ENCODE measurements at regions not wholly inside any gene's neighbourhood (a gene's known extent, or its start where the extent isn't known, plus 50 kb on each side); places are given as distances from the start of the nearest gene placed in this dataset.

DNA sequence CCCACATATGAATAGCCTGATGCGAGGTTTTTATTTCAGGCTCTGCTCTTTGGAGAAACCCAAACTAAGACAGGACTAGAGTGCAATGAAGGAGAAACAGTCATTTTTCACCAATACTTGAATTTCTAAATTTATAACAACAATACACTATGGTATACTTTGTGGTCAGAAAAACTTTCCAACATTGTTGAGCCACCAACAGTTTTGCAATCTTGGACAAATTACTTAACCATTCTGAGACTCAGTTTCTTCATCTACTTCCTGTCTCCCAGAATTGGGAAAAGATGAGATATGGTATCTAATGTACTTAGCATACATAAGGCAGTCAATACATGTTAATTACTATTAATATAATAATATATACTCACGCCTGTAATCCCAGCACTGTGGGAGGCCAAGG, 519.8 kb upstream of the PLXNA2 start:
- Mint-ChIP-seq H3K36me3 (ENCODE audit: insufficient read depth) (no peaks in the 10 kb centered on the region), H3K4me3 (no peak overlapping the region), H3K9me3 (no peaks in the 10 kb centered on the region), H3K4me1 (ENCODE audit: low read depth) (no peaks in the 10 kb centered on the region), H3K27me3 (ENCODE audit: low read depth) (no peaks in the 10 kb centered on the region)
- no peak for DNase-seq
- ATAC-seq = no peak

- H3K36me3 Mint-ChIP-seq (ENCODE audit: insufficient read depth) = no peaks in the 10 kb centered on the region
- H3K9me3 Mint-ChIP-seq = no peaks in the 10 kb centered on the region
- no peak for ATAC-seq
- H3K4me1 Mint-ChIP-seq (ENCODE audit: low read depth) = no peaks in the 10 kb centered on the region
- DNase-seq = no peak
- no peak overlapping the region for H3K4me3 Mint-ChIP-seq
- H3K27me3 Mint-ChIP-seq (ENCODE audit: low read depth) = no peaks in the 10 kb centered on the region
These were observed 522.6 kb upstream of the PLXNA2 start for GRCh38 chr1:208766832-208767231.

DNA sequence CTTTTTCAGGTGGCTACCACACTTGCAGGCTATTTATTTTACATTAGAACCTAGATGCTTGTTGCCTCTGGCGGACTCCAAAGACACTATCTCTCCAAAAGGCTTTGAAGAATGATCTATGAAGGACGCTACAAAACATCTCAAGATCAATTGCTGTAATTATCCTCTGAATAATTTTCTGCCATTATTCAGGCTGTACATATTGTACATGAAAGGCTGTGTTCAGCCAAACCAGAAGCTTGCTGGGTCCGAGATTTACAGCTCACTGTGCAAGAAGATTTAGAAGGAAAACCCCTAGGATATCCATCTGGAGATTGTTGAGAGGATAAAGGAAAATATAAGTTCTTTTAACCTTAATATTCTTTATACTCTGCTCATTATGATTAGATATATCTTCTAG, 523.6 kb upstream of the PLXNA2 start:
- Mint-ChIP-seq H3K9me3 (no peaks in the 10 kb centered on the region), H3K27me3 (ENCODE audit: low read depth) (no peaks in the 10 kb centered on the region), H3K4me3 (no peak overlapping the region), H3K36me3 (ENCODE audit: insufficient read depth) (no peaks in the 10 kb centered on the region), H3K4me1 (ENCODE audit: low read depth) (no peaks in the 10 kb centered on the region)
- ATAC-seq (no peak), DNase-seq (no peak)

DNA sequence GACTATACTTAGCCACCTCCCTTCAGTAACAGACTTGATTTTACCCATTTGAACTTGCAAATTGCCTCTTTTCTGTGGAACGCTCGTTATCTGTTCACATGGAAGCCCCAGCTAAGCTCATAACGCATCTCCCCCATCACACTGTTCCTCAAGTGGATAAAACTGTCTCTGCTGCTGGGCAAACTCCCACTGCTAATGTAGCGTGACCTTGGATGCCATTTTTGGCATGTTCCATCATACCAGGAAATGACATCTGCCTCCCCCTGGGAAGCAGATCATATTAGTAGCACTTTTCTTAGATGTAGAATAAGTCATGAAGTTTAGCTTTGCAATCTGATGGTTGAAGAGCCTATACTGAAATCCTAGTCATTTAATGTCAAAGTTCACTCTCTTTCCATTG, 528.7 kb upstream of the PLXNA2 start:
- Mint-ChIP-seq H3K9me3 (no peaks in the 10 kb centered on the region), H3K4me3 (no peak overlapping the region), H3K36me3 (ENCODE audit: insufficient read depth) (no peaks in the 10 kb centered on the region), H3K27me3 (ENCODE audit: low read depth) (no peaks in the 10 kb centered on the region), H3K4me1 (ENCODE audit: low read depth) (no peaks in the 10 kb centered on the region)
- no peak for DNase-seq
- no peak for ATAC-seq

- H3K4me1 Mint-ChIP-seq (ENCODE audit: low read depth) = no peaks in the 10 kb centered on the region
- no peaks in the 10 kb centered on the region for H3K27me3 Mint-ChIP-seq (ENCODE audit: low read depth)
- no peaks in the 10 kb centered on the region for H3K36me3 Mint-ChIP-seq (ENCODE audit: insufficient read depth)
- DNase-seq (no peak), ATAC-seq (no peak)
- no peaks in the 10 kb centered on the region for H3K9me3 Mint-ChIP-seq
- no peak overlapping the region for H3K4me3 Mint-ChIP-seq
These were observed 531.7 kb upstream of the PLXNA2 start for GRCh38 chr1:208775841-208776240.

- DNase-seq = no peak
- Mint-ChIP-seq H3K36me3 (ENCODE audit: insufficient read depth) (no peaks in the 10 kb centered on the region), H3K9me3 (no peaks in the 10 kb centered on the region), H3K4me1 (ENCODE audit: low read depth) (no peaks in the 10 kb centered on the region), H3K4me3 (no peak overlapping the region), H3K27me3 (ENCODE audit: low read depth) (no peaks in the 10 kb centered on the region)
- no peak for ATAC-seq
These were observed 534.2 kb upstream of the PLXNA2 start for GRCh38 chr1:208778417-208778816.

- Mint-ChIP-seq H3K4me3 (no peak overlapping the region), H3K4me1 (ENCODE audit: low read depth) (no peaks in the 10 kb centered on the region), H3K27me3 (ENCODE audit: low read depth) (peaks cover 2% of the 10 kb centered on the region), H3K36me3 (ENCODE audit: insufficient read depth) (no peaks in the 10 kb centered on the region), H3K9me3 (no peaks in the 10 kb centered on the region)
- no peak for DNase-seq
- ATAC-seq = no peak
These were observed 537.3 kb upstream of the PLXNA2 start for GRCh38 chr1:208781391-208782045.

- Mint-ChIP-seq H3K9me3 (no peaks in the 10 kb centered on the region), H3K27me3 (ENCODE audit: low read depth) (peaks cover 4% of the 10 kb centered on the region)
- no peak for ATAC-seq
These were observed 538.0 kb upstream of the PLXNA2 start for GRCh38 chr1:208782186-208782585.

DNA sequence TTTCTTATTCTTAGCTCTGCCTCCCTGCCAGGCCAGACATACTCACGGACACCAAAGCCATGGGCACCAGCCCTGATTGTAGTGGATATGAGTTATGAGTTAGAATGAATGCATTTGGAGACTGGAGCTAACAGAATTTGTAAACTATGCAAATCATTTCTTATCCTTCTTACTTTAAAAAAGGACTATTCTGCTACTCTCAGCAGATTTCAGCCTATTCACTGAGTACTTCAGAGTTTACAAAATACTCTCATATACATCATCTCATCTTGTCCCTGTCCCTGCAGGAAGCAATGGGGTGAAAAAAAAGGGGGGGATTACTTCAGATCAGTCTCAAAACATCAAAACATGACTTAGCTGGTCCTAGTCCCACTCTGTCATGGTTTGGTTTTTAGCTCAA, 541.4 kb upstream of the PLXNA2 start:
- ATAC-seq (no peak), DNase-seq (no peak)
- H3K4me1 Mint-ChIP-seq (ENCODE audit: low read depth) = no peaks in the 10 kb centered on the region
- no peak overlapping the region for H3K4me3 Mint-ChIP-seq
- peaks cover 4% of the 10 kb centered on the region for H3K27me3 Mint-ChIP-seq (ENCODE audit: low read depth)
- no peaks in the 10 kb centered on the region for H3K9me3 Mint-ChIP-seq
- H3K36me3 Mint-ChIP-seq (ENCODE audit: insufficient read depth) = no peaks in the 10 kb centered on the region

More at GRCh38 chr1:208782186-208782585, 538.0 kb upstream of the PLXNA2 start:
- DNase-seq = no peak
- H3K36me3 Mint-ChIP-seq (ENCODE audit: insufficient read depth) = no peaks in the 10 kb centered on the region
- H3K4me3 Mint-ChIP-seq = no peak overlapping the region
- no peaks in the 10 kb centered on the region for H3K4me1 Mint-ChIP-seq (ENCODE audit: low read depth)

DNA sequence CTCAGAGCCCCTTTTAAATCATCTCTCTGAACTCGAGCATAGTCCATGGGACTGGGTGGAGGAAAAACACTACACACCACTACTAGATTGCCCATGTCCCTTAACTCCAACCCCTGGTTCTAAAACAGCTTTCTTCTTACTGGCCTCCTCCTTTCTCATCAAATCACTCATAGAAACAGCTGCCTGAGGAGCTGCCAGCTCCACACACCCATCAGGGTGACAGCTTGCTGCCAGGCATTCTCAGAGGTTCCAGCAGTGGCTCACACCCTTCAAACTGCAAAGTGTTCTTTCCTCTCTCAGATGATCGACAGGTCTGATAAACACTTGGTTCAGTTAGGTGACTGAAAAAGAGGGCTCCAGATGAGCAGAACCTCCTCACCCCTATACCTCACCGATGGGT, 543.0 kb upstream of the PLXNA2 start:
- Mint-ChIP-seq H3K4me1 (ENCODE audit: low read depth) (no peaks in the 10 kb centered on the region), H3K36me3 (ENCODE audit: insufficient read depth) (no peaks in the 10 kb centered on the region), H3K27me3 (ENCODE audit: low read depth) (peaks cover 4% of the 10 kb centered on the region), H3K4me3 (no peak overlapping the region), H3K9me3 (no peaks in the 10 kb centered on the region)
- DNase-seq = no peak
- no peak for ATAC-seq

- no peak for ATAC-seq
- Mint-ChIP-seq H3K4me3 (no peak overlapping the region), H3K4me1 (ENCODE audit: low read depth) (no peaks in the 10 kb centered on the region)
These were observed 543.9 kb upstream of the PLXNA2 start for GRCh38 chr1:208788013-208788540.

GRCh38 chr1:208791456-208791855, 547.3 kb upstream of the PLXNA2 start:
- no peak for ATAC-seq
- no peak for DNase-seq
- no peaks in the 10 kb centered on the region for H3K36me3 Mint-ChIP-seq (ENCODE audit: insufficient read depth)
- H3K4me3 Mint-ChIP-seq = no peak overlapping the region
- H3K4me1 Mint-ChIP-seq (ENCODE audit: low read depth) = no peaks in the 10 kb centered on the region
- H3K27me3 Mint-ChIP-seq (ENCODE audit: low read depth) = peaks cover 2% of the 10 kb centered on the region
- H3K9me3 Mint-ChIP-seq = no peaks in the 10 kb centered on the region

More at GRCh38 chr1:208788013-208788540, 543.9 kb upstream of the PLXNA2 start:
- no peak for DNase-seq
- H3K9me3 Mint-ChIP-seq = no peaks in the 10 kb centered on the region
- peaks cover 4% of the 10 kb centered on the region for H3K27me3 Mint-ChIP-seq (ENCODE audit: low read depth)
- H3K36me3 Mint-ChIP-seq (ENCODE audit: insufficient read depth) = no peaks in the 10 kb centered on the region

DNA sequence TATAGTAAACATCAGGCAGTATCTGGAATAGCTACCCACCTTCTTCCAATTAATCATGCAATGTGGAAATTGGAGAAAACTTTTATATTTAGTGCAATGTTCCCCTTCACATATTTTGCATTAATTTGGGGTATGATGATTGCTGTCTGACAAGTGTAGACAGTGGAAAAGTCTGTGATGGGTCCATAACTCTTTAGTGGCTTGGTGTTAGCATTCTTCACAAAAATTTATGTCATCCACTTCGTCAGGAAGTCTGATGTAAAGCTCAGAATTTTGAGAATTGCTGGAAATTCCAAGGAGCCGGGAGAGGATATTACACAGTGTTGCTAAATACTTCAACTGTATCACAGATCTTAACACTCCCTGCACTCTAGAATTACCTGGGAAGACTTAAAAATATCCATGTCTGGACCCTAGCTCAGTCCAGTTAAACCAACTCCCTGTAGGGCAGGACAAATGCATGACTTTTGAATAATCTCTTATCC, 549.7 kb upstream of the PLXNA2 start:
- Mint-ChIP-seq H3K36me3 (ENCODE audit: insufficient read depth) (no peaks in the 10 kb centered on the region), H3K27me3 (ENCODE audit: low read depth) (no peaks in the 10 kb centered on the region), H3K4me1 (ENCODE audit: low read depth) (no peaks in the 10 kb centered on the region), H3K4me3 (no peak overlapping the region), H3K9me3 (no peaks in the 10 kb centered on the region)
- ATAC-seq (no peak), DNase-seq (no peak)

DNA sequence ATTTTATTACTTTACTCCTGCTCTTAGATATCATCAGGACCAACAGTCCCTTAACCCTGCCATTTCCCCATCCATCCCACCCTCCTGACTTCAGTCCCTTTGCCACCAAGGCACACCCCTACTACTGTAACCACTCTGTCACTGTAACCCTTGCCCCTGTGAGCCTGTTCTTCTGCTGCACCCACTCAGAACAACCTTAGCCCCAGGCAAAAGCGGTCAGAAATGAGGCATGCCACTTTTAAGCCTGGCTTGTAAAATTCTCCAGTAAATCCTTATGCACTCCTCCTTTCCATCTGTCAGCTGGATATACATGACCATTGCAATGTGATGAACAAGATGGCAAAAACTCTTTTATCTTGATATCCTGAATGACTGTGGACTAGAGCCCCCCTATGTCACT, 555.0 kb upstream of the PLXNA2 start:
- no peaks in the 10 kb centered on the region for H3K4me1 Mint-ChIP-seq (ENCODE audit: low read depth)
- H3K36me3 Mint-ChIP-seq (ENCODE audit: insufficient read depth) = no peaks in the 10 kb centered on the region
- H3K4me3 Mint-ChIP-seq = no peak overlapping the region
- ATAC-seq = no peak
- peaks cover 1% of the 10 kb centered on the region for H3K27me3 Mint-ChIP-seq (ENCODE audit: low read depth)
- no peak for DNase-seq
- no peaks in the 10 kb centered on the region for H3K9me3 Mint-ChIP-seq

- no peak for DNase-seq
- Mint-ChIP-seq H3K9me3 (peaks cover 5% of the 10 kb centered on the region), H3K27me3 (ENCODE audit: low read depth) (peaks cover 1% of the 10 kb centered on the region), H3K4me3 (no peak overlapping the region), H3K4me1 (ENCODE audit: low read depth) (no peaks in the 10 kb centered on the region), H3K36me3 (ENCODE audit: insufficient read depth) (no peaks in the 10 kb centered on the region)
- ATAC-seq = no peak
These were observed 559.0 kb upstream of the PLXNA2 start for GRCh38 chr1:208803011-208803811.

Measured in activated T-cell treated with anti-CD3 and anti-CD28 coated beads, Interleukin-2, amount 50 U/mL, for 4 hours (primary cell).